ENCODE measurements at regions not wholly inside any gene's neighbourhood (a gene's known extent, or its start where the extent isn't known, plus 50 kb on each side); places are given as distances from the start of the nearest gene placed in this dataset.

GRCh38 chr16:22624038-22624799, 113.5 kb downstream of the NPIPB5 start:
- TF ChIP-seq CTCF (conservative IDR thresholded peaks at IDR 0.05; ENCODE audit: low read length) (no peak), EZH2phosphoT487 (IDR thresholded peaks at IDR 0.05; ENCODE audit: borderline replicate concordance) (no peak)

All from Loucy (cell line).